Left lung (tissue), 4 donors: ENCODE measurements at regions not wholly inside any gene's neighbourhood (a gene's known extent, or its start where the extent isn't known, plus 50 kb on each side); places are given as distances from the start of the nearest gene placed in this dataset.

ENCODE experiments used
- ATAC-seq: fragments of 200-7000 bp; cut with Tn5 transposase; one replicate; pipeline ENCODE4 v1.9.1; 2020; ENCODE audit warnings: moderate library complexity
- DNase-seq, 4 donors: peaks; one replicate each; pipeline ENCODE4 v3.0.0-alpha.2; 2013 to 2020
- H3K27ac ChIP-seq, 2 donors: fragments of 200-600 bp; sonication (generic) in 1 of 2; one replicate each; pipeline versions ENCODE4 v1.5.0 to v1.8.0; 2020 to 2021
- H3K27me3 ChIP-seq, 2 donors: fragments of 200-600 bp; sonication (generic) in 1 of 2; one replicate each; pipeline versions ENCODE4 v1.5.0 to v1.8.0; 2020 to 2021
- H3K36me3 ChIP-seq, 2 donors: fragments of 200-600 bp; sonication (generic) in 1 of 2; one replicate each; pipeline versions ENCODE4 v1.5.0 to v1.8.0; 2020 to 2021
- H3K4me1 ChIP-seq, 2 donors: fragments of 200-600 bp; one replicate each; pipeline ENCODE4 v1.8.0; 2021
- H3K4me3 ChIP-seq, 2 donors: fragments of 200-600 bp; sonication (generic) in 1 of 2; one replicate each; pipeline versions ENCODE4 v1.5.0 to v1.8.0; 2020 to 2021; ENCODE audit warnings: mild to moderate bottlenecking in 1 of 2
- H3K9me3 ChIP-seq, 2 donors: fragments of 200-600 bp; sonication (generic) in 1 of 2; one replicate each; pipeline versions ENCODE4 v1.5.0 to v1.8.0; 2020 to 2021
- intact Hi-C, 2 donors: fragments of 100-400 bp; cut with DNase I; formaldehyde crosslinking; loops; one replicate each; pipeline versions ENCODE4 v1.11.2 to v1.14.2; 2022
- TF ChIP-seq, protein P1 (sequence below), 2 donors: fragments of 200-600 bp; sonication (generic) in 1 of 2; IDR thresholded peaks; one replicate each; pipeline versions ENCODE4 v1.5.0 to v1.8.0; 2021; ENCODE audit warnings: antibody characterized with exemption in 2 of 2
- donor health status: DM: no; HTN: yes; CAD: no.
- donor health status: DM: no; HTN: no; CAD: no.

GRCh38 chr18:73688851-73689711 lies 458.6 kb downstream of the FBXO15 start:
- intact Hi-C loops: no loop called here
- H3K4me3 ChIP-seq: no peak overlapping the region
- DNase-seq: peak in 1 of 4 donors; percentile 14
- ATAC-seq: peak; percentile 37
- no peaks in the 10 kb centered on the region for H3K4me1 ChIP-seq
- no peaks in the 10 kb centered on the region for H3K36me3 ChIP-seq
- TF ChIP-seq, protein P1, sequence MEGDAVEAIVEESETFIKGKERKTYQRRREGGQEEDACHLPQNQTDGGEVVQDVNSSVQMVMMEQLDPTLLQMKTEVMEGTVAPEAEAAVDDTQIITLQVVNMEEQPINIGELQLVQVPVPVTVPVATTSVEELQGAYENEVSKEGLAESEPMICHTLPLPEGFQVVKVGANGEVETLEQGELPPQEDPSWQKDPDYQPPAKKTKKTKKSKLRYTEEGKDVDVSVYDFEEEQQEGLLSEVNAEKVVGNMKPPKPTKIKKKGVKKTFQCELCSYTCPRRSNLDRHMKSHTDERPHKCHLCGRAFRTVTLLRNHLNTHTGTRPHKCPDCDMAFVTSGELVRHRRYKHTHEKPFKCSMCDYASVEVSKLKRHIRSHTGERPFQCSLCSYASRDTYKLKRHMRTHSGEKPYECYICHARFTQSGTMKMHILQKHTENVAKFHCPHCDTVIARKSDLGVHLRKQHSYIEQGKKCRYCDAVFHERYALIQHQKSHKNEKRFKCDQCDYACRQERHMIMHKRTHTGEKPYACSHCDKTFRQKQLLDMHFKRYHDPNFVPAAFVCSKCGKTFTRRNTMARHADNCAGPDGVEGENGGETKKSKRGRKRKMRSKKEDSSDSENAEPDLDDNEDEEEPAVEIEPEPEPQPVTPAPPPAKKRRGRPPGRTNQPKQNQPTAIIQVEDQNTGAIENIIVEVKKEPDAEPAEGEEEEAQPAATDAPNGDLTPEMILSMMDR (IDR thresholded peaks at IDR 0.05): no peak
- no peak overlapping the region for H3K27ac ChIP-seq
- no peaks in the 10 kb centered on the region for H3K9me3 ChIP-seq
- no peaks in the 10 kb centered on the region for H3K27me3 ChIP-seq

DNA sequence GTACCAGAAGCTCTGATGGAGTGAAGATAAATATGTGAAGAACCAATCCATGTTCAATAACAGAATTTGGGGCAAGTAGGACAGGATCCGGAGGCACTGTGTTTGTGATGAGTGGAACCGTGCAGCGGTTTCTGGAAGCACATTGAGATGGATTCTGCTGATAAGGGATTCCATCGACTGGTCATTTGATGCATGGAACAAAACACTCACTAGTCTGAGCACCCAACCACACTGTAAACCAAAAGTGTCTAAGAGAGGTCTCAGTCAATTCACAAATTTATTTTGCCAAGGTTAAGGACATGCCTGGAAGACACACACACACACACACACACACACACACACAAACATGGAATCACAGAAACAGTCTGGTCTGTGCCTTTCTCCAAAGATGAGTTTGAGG lies 459.5 kb downstream of the FBXO15 start:
- ATAC-seq (no peak), DNase-seq (no peak)
- Histone ChIP-seq H3K27ac (no peak overlapping the region), H3K4me3 (no peak overlapping the region), H3K4me1 (no peaks in the 10 kb centered on the region), H3K36me3 (no peaks in the 10 kb centered on the region), H3K27me3 (no peaks in the 10 kb centered on the region), H3K9me3 (no peaks in the 10 kb centered on the region)
- intact Hi-C loops: no loop called here
- TF ChIP-seq, protein P1 (IDR thresholded peaks at IDR 0.05): no peak

GRCh38 chr18:73684647-73685046 lies 463.0 kb downstream of the FBXO15 start:
- no peak for ATAC-seq
- intact Hi-C loops: loop anchor here in 1 of 2 donors (5.0 kb wide), 1 partner anchor 48 kb away; no protein-coding TSS in a partner anchor
- TF ChIP-seq, protein P1 (IDR thresholded peaks at IDR 0.05): no peak
- Histone ChIP-seq H3K36me3 (no peaks in the 10 kb centered on the region), H3K4me3 (no peak overlapping the region), H3K4me1 (no peaks in the 10 kb centered on the region), H3K27ac (no peak overlapping the region), H3K27me3 (no peaks in the 10 kb centered on the region), H3K9me3 (no peaks in the 10 kb centered on the region)
- DNase-seq: no peak

- Histone ChIP-seq H3K27ac (no peak overlapping the region), H3K9me3 (no peaks in the 10 kb centered on the region), H3K27me3 (no peaks in the 10 kb centered on the region), H3K4me3 (no peak overlapping the region), H3K4me1 (no peaks in the 10 kb centered on the region), H3K36me3 (no peaks in the 10 kb centered on the region)
- ATAC-seq: no peak
- TF ChIP-seq, protein P1 (IDR thresholded peaks at IDR 0.05): no peak
- intact Hi-C loops: loop anchor here in 1 of 2 donors (5.0 kb wide), 1 partner anchor 49 kb away; no protein-coding TSS in a partner anchor
- DNase-seq: no peak
Measured at GRCh38 chr18:73683409-73684238, 464.0 kb downstream of the FBXO15 start.

DNA sequence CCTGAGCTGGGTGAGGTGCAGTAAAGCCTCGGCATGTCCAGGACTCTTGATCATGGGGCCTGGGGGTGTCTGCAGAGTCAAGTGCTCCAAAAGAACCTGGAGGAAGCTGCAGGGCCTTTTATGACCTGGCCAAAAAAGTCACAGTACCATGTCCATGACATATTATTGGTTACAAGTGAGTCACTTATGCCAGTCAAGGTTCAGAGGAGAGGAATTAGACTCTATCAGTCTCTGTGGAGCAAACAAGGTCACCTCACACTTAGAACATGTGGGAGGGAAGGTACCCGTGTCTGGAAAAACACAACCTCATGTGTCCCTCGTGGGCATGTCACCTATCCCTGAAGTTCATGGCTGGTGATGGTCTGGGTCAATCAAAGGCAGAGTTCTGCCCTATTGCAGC lies 465.7 kb downstream of the FBXO15 start:
- Histone ChIP-seq H3K4me1 (no peaks in the 10 kb centered on the region), H3K4me3 (no peak overlapping the region), H3K9me3 (no peaks in the 10 kb centered on the region), H3K27ac (no peak overlapping the region), H3K36me3 (no peaks in the 10 kb centered on the region), H3K27me3 (no peaks in the 10 kb centered on the region)
- no peak for ATAC-seq
- TF ChIP-seq, protein P1 (IDR thresholded peaks at IDR 0.05): no peak
- intact Hi-C loops: loop anchor here in 1 of 2 donors (5.0 kb wide), 1 partner anchor 50 kb away; no protein-coding TSS in a partner anchor
- no peak for DNase-seq
